A673 (cell line): ENCODE measurements at regions not wholly inside any gene's neighbourhood (a gene's known extent, or its start where the extent isn't known, plus 50 kb on each side); places are given as distances from the start of the nearest gene placed in this dataset.
"Not testable (repeated sequence)": the region's sequence is repeated elsewhere in the genome, so short reads cannot be mapped to it uniquely, and the experiment has no call there.

Source experiments
- EZH2 ChIP-seq: fragments of 200-600 bp; sonication (generic); IDR thresholded peaks from 2 replicates; pipeline ENCODE4 v1.6.1; 2017; ENCODE audit warnings: borderline replicate concordance, low read depth, mild to moderate bottlenecking, mixed read lengths, antibody characterized with exemption, low read length; ENCODE audit not compliant: poor library complexity, severe bottlenecking
- TF ChIP-seq, protein P1 (sequence below): fragments of 300-800, 200-600 bp; sonication (generic); conservative IDR thresholded peaks from 2 replicates; pipeline ENCODE4 v1.5.1; 2017; ENCODE audit warnings: low read depth, mild to moderate bottlenecking, antibody characterized with exemption, low read length, moderate library complexity, mixed read lengths

DNA sequence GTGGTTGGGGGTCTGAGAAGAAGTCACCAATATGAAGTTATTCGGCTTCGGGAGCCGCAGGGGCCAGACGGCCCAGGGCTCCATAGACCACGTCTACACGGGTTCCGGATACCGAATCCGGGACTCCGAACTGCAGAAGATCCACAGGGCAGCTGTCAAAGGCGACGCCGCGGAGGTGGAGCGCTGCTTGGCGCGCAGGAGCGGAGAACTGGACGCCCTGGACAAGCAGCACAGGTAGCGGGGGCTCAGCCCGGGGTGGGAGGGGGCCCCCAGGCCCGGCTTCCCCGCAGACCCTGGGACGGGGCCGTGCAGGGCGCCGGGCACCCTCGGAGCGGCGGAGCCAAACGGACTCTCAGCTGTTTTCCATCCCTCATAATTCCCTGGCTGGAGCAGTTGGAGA is 915.4 kb downstream of the FOXD4L5 start:
- TF ChIP-seq, protein P1, sequence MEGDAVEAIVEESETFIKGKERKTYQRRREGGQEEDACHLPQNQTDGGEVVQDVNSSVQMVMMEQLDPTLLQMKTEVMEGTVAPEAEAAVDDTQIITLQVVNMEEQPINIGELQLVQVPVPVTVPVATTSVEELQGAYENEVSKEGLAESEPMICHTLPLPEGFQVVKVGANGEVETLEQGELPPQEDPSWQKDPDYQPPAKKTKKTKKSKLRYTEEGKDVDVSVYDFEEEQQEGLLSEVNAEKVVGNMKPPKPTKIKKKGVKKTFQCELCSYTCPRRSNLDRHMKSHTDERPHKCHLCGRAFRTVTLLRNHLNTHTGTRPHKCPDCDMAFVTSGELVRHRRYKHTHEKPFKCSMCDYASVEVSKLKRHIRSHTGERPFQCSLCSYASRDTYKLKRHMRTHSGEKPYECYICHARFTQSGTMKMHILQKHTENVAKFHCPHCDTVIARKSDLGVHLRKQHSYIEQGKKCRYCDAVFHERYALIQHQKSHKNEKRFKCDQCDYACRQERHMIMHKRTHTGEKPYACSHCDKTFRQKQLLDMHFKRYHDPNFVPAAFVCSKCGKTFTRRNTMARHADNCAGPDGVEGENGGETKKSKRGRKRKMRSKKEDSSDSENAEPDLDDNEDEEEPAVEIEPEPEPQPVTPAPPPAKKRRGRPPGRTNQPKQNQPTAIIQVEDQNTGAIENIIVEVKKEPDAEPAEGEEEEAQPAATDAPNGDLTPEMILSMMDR, result not testable (repeated sequence)
- TF ChIP-seq EZH2, result not testable (repeated sequence)
